Neural cell (in vitro differentiated cells): ENCODE measurements at regions not wholly inside any gene's neighbourhood (a gene's known extent, or its start where the extent isn't known, plus 50 kb on each side); places are given as distances from the start of the nearest gene placed in this dataset.

Experiments
- H2AFZ ChIP-seq: fragments of 200-600, 300-800 bp; sonication (generic), shearing (Covaris generic); 2 replicates; pipeline ENCODE4 v1.6.0; 2014; ENCODE audit warnings: low read depth, mild to moderate bottlenecking, antibody characterized with exemption, low read length, moderate library complexity
- H3F3A ChIP-seq: fragments of 200-600 bp; shearing (Covaris generic); 2 replicates; pipeline ENCODE4 v1.6.1; 2016; ENCODE audit warnings: mild to moderate bottlenecking, moderate library complexity, mixed read lengths, antibody characterized with exemption, low read length; ENCODE audit not compliant: insufficient read depth, poor library complexity, severe bottlenecking
- H3K27ac ChIP-seq: fragments of 200-600, 300-800 bp; sonication (generic), shearing (Covaris generic); 2 replicates; pipeline ENCODE4 v1.5.1; 2014; ENCODE audit warnings: mild to moderate bottlenecking, low read length, moderate library complexity
- H3K27me3 ChIP-seq: fragments of 300-800, 200-600 bp; sonication (generic), shearing (Covaris generic); 2 replicates; pipeline ENCODE4 v1.6.0; 2014; ENCODE audit warnings: mild to moderate bottlenecking, low read depth, low read length, moderate library complexity; ENCODE audit not compliant: insufficient read depth
- H3K36me3 ChIP-seq: fragments of 300-800, 200-600 bp; sonication (generic), shearing (Covaris generic); 2 replicates; pipeline ENCODE4 v1.5.1; 2014; ENCODE audit warnings: mild to moderate bottlenecking, antibody characterized with exemption, low read length, moderate library complexity; ENCODE audit not compliant: insufficient read depth
- H3K4me2 ChIP-seq: fragments of 300-800, 200-600 bp; sonication (generic), shearing (Covaris generic); 2 replicates; pipeline ENCODE4 v1.6.0; 2014; ENCODE audit warnings: mild to moderate bottlenecking, low read length
- H3K4me3 ChIP-seq: fragments of 300-800, 200-600 bp; sonication (generic), shearing (Covaris generic); 2 replicates; pipeline ENCODE4 v1.5.1; 2014; ENCODE audit warnings: mild to moderate bottlenecking, low read length, moderate library complexity
- H3K79me2 ChIP-seq: fragments of 200-600 bp; shearing (Covaris generic); replicated peaks from 2 replicates; pipeline ENCODE4 v1.6.0; 2014; ENCODE audit warnings: mild to moderate bottlenecking, low read length, moderate library complexity; ENCODE audit not compliant: insufficient read depth
- H3K9ac ChIP-seq: fragments of 300-800, 200-600 bp; sonication (generic), shearing (Covaris generic); 2 replicates; pipeline ENCODE4 v1.6.1; 2016; ENCODE audit warnings: mild to moderate bottlenecking, low read length, mixed read lengths
- H3K9me2 ChIP-seq: fragments of 200-600 bp; shearing (Covaris generic); 2 replicates; pipeline ENCODE4 v1.6.1; 2016; ENCODE audit warnings: mild to moderate bottlenecking, low read length, mixed read lengths; ENCODE audit not compliant: insufficient read depth
- H3K9me3 ChIP-seq: fragments of 200-600, 300-800 bp; sonication (generic), shearing (Covaris generic); 2 replicates; pipeline ENCODE4 v1.6.1; 2016; ENCODE audit warnings: mild to moderate bottlenecking, mixed run types, low read length, moderate library complexity, mixed read lengths
- H4K20me1 ChIP-seq: fragments of 200-600 bp; shearing (Covaris generic); 2 replicates; pipeline ENCODE4 v1.6.1; 2016; ENCODE audit warnings: mild to moderate bottlenecking, mixed run types; ENCODE audit not compliant: insufficient read depth
- EP300 ChIP-seq: fragments of 450-650 bp; conservative IDR thresholded peaks from 2 replicates; pipeline ENCODE4 v1.6.1; 2014; ENCODE audit warnings: antibody characterized with exemption, mild to moderate bottlenecking, moderate library complexity; ENCODE audit not compliant: poor library complexity, severe bottlenecking
- EZH2 ChIP-seq: fragments of 200-600, 300-800 bp; shearing (Covaris generic), sonication (generic); IDR thresholded peaks from 2 replicates; pipeline ENCODE4 v1.6.1; 2014; ENCODE audit warnings: antibody characterized with exemption, low read length, borderline replicate concordance, mild to moderate bottlenecking; ENCODE audit not compliant: insufficient read depth, poor library complexity, severe bottlenecking
- MXI1 ChIP-seq: fragments of 450-650 bp; conservative IDR thresholded peaks from 2 replicates; pipeline ENCODE4 v1.6.1; 2014; ENCODE audit warnings: antibody characterized with exemption, mild to moderate bottlenecking; ENCODE audit not compliant: poor library complexity, severe bottlenecking
- POLR2AphosphoS5 ChIP-seq: IDR thresholded peaks from 2 replicates; pipeline ENCODE4 v1.6.1; 2012
- RAD21 ChIP-seq: fragments of 450-650 bp; conservative IDR thresholded peaks from 2 replicates; pipeline ENCODE4 v1.6.1; 2014; ENCODE audit warnings: antibody characterized with exemption, mild to moderate bottlenecking, moderate library complexity
- SMC3 ChIP-seq: fragments of 450-650 bp; conservative IDR thresholded peaks from 2 replicates; pipeline ENCODE4 v1.6.1; 2014; ENCODE audit warnings: antibody characterized with exemption, mild to moderate bottlenecking, moderate library complexity; ENCODE audit not compliant: poor library complexity
- TAF1 ChIP-seq: IDR thresholded peaks from 2 replicates; pipeline ENCODE4 v1.6.1; 2012; ENCODE audit warnings: low read depth
- TF ChIP-seq, protein P1 (sequence below): fragments of 450-650 bp; IDR thresholded peaks from 2 replicates; pipeline ENCODE4 v1.5.1; 2014; ENCODE audit warnings: antibody characterized with exemption, mild to moderate bottlenecking, moderate library complexity; ENCODE audit not compliant: poor library complexity, severe bottlenecking
- TF ChIP-seq, protein P2 (sequence below): IDR thresholded peaks from 2 replicates; pipeline ENCODE4 v1.6.1; 2012; ENCODE audit warnings: borderline replicate concordance

DNA sequence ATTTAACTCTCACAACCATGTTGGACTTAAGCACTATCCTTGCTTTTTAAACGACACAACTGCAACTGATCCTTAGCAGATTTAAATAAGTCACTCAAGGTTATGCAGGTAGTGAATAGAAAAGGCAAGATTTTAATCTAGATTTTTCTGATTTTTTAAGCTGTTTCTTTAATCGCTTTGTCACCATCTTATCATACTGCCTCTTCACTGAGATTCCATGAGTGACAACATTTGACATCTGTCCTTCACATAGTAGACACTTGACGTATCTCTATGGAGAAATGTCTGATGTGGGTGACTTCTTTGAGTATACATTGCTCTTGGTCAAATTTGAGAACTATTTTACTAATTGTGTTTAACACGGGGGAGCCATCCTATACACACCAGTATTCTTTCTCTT lies 839.7 kb downstream of the GATA3 start:
- Histone ChIP-seq H3K36me3 (no peaks in the 10 kb centered on the region), H3K9me2 (no peaks in the 10 kb centered on the region), H3F3A (no peaks in the 10 kb centered on the region), H3K27ac (no peak overlapping the region), H3K4me3 (no peak overlapping the region), H3K79me2 (no peaks in the 10 kb centered on the region), H2AFZ (no peak overlapping the region), H3K9ac (no peak overlapping the region), H3K4me2 (no peak overlapping the region), H3K9me3 (no peaks in the 10 kb centered on the region), H3K27me3 (no peaks in the 10 kb centered on the region), H4K20me1 (no peaks in the 10 kb centered on the region)
- TF ChIP-seq MXI1 (no peak), POLR2AphosphoS5 (peak; percentile 19), EZH2 (no peak), SMC3 (no peak), TAF1 (no peak), EP300 (peak; percentile 83)
- TF ChIP-seq, protein P1, sequence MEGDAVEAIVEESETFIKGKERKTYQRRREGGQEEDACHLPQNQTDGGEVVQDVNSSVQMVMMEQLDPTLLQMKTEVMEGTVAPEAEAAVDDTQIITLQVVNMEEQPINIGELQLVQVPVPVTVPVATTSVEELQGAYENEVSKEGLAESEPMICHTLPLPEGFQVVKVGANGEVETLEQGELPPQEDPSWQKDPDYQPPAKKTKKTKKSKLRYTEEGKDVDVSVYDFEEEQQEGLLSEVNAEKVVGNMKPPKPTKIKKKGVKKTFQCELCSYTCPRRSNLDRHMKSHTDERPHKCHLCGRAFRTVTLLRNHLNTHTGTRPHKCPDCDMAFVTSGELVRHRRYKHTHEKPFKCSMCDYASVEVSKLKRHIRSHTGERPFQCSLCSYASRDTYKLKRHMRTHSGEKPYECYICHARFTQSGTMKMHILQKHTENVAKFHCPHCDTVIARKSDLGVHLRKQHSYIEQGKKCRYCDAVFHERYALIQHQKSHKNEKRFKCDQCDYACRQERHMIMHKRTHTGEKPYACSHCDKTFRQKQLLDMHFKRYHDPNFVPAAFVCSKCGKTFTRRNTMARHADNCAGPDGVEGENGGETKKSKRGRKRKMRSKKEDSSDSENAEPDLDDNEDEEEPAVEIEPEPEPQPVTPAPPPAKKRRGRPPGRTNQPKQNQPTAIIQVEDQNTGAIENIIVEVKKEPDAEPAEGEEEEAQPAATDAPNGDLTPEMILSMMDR = no peak
- TF ChIP-seq, protein P2, sequence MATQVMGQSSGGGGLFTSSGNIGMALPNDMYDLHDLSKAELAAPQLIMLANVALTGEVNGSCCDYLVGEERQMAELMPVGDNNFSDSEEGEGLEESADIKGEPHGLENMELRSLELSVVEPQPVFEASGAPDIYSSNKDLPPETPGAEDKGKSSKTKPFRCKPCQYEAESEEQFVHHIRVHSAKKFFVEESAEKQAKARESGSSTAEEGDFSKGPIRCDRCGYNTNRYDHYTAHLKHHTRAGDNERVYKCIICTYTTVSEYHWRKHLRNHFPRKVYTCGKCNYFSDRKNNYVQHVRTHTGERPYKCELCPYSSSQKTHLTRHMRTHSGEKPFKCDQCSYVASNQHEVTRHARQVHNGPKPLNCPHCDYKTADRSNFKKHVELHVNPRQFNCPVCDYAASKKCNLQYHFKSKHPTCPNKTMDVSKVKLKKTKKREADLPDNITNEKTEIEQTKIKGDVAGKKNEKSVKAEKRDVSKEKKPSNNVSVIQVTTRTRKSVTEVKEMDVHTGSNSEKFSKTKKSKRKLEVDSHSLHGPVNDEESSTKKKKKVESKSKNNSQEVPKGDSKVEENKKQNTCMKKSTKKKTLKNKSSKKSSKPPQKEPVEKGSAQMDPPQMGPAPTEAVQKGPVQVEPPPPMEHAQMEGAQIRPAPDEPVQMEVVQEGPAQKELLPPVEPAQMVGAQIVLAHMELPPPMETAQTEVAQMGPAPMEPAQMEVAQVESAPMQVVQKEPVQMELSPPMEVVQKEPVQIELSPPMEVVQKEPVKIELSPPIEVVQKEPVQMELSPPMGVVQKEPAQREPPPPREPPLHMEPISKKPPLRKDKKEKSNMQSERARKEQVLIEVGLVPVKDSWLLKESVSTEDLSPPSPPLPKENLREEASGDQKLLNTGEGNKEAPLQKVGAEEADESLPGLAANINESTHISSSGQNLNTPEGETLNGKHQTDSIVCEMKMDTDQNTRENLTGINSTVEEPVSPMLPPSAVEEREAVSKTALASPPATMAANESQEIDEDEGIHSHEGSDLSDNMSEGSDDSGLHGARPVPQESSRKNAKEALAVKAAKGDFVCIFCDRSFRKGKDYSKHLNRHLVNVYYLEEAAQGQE = no peak

DNA sequence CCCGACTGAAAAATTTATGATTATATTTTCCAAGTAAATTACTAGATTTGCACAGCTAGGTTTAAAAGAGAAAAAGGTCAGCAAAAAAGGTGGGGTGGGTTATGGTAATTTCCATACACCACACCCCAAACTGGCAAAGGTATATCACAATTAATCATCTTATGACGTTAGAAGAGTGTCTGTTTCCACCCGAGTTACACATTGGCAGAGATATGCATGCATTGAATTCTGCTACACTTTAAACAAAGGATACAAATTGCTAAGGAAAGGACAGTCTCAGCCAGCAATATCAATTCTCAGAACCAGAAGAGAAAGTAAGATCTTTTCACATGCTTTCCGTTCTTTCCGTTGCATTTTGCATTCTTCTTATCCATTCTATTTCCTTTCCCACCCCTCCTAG lies 843.3 kb downstream of the GATA3 start:
- Histone ChIP-seq H3K9ac (no peak overlapping the region), H3K27ac (no peak overlapping the region), H2AFZ (no peak overlapping the region), H3K4me2 (no peak overlapping the region), H3K4me3 (no peak overlapping the region), H3F3A (no peaks in the 10 kb centered on the region), H3K36me3 (no peaks in the 10 kb centered on the region), H4K20me1 (no peaks in the 10 kb centered on the region), H3K9me2 (no peaks in the 10 kb centered on the region), H3K27me3 (no peaks in the 10 kb centered on the region), H3K79me2 (no peaks in the 10 kb centered on the region), H3K9me3 (no peaks in the 10 kb centered on the region)
- TF ChIP-seq POLR2AphosphoS5 (no peak), RAD21 (no peak), EP300 (no peak), EZH2 (no peak), SMC3 (no peak), TAF1 (no peak), MXI1 (no peak)
- TF ChIP-seq, protein P1 = no peak
- TF ChIP-seq, protein P2 = no peak
